ENCODE measurements at regions not wholly inside any gene's neighbourhood (a gene's known extent, or its start where the extent isn't known, plus 50 kb on each side); places are given as distances from the start of the nearest gene placed in this dataset.
A peak's percentile ranks its signal among the peaks of the same experiment; 100 is the strongest.

- DNase-seq = no peak
- TF ChIP-seq POLR2A (IDR thresholded peaks at IDR 0.05) (no peak), CTCF (IDR thresholded peaks at IDR 0.05) (no peak)
- intact Hi-C loops (cut with DNase I; ENCODE audit: low total_unique reads) = no loop called here
Observed at GRCh38 chr11:107268977-107269376, 188.6 kb downstream of the CWF19L2 start.

GRCh38 chr11:107266455-107266854 is 191.2 kb downstream of the CWF19L2 start:
- no peak for DNase-seq
- no peak for TF ChIP-seq POLR2A (IDR thresholded peaks at IDR 0.05)
- TF ChIP-seq CTCF (IDR thresholded peaks at IDR 0.05) = no peak
- Histone ChIP-seq H3K36me3 (no peaks in the 10 kb centered on the region), H3K4me3 (no peak overlapping the region), H3K27me3 (no peaks in the 10 kb centered on the region), H3K4me1 (peaks cover 0 to 7% of the 10 kb centered on the region in 2 donors), H3K9me3 (no peaks in the 10 kb centered on the region), H3K27ac (no peak overlapping the region)
- intact Hi-C loops (cut with DNase I; ENCODE audit: low total_unique reads) = no loop called here

More at GRCh38 chr11:107268977-107269376, 188.6 kb downstream of the CWF19L2 start:
- H3K9me3 ChIP-seq = no peaks in the 10 kb centered on the region
- H3K4me1 ChIP-seq = peaks cover 0 to 7% of the 10 kb centered on the region in 2 donors
- no peak overlapping the region for H3K4me3 ChIP-seq
- peak overlapping the region in 1 of 2 donors; percentile 30 for H3K27ac ChIP-seq
- H3K36me3 ChIP-seq = no peaks in the 10 kb centered on the region
- H3K27me3 ChIP-seq = no peaks in the 10 kb centered on the region

GRCh38 chr11:107265591-107266121 is 192.0 kb downstream of the CWF19L2 start:
- Histone ChIP-seq H3K27ac (peak overlapping the region; percentile 10 to 30), H3K4me3 (no peak overlapping the region), H3K36me3 (no peaks in the 10 kb centered on the region), H3K27me3 (no peaks in the 10 kb centered on the region), H3K9me3 (no peaks in the 10 kb centered on the region), H3K4me1 (peaks cover 0 to 7% of the 10 kb centered on the region in 2 donors)
- no peak for TF ChIP-seq CTCF (IDR thresholded peaks at IDR 0.05)
- no peak for TF ChIP-seq POLR2A (IDR thresholded peaks at IDR 0.05)
- intact Hi-C loops (cut with DNase I; ENCODE audit: low total_unique reads) = no loop called here
- DNase-seq = no peak

- Histone ChIP-seq H3K4me3 (no peak overlapping the region), H3K36me3 (no peaks in the 10 kb centered on the region), H3K4me1 (peaks cover 0 to 7% of the 10 kb centered on the region in 2 donors), H3K27me3 (no peaks in the 10 kb centered on the region), H3K27ac (peak overlapping the region; percentile 57 to 62), H3K9me3 (no peaks in the 10 kb centered on the region)
- intact Hi-C loops (cut with DNase I; ENCODE audit: low total_unique reads) = no loop called here
- no peak for DNase-seq
- TF ChIP-seq CTCF (IDR thresholded peaks at IDR 0.05) (no peak), POLR2A (IDR thresholded peaks at IDR 0.05) (no peak)
Observed at GRCh38 chr11:107263844-107264563, 193.6 kb downstream of the CWF19L2 start.

GRCh38 chr11:107259811-107260221 is 197.8 kb downstream of the CWF19L2 start:
- Histone ChIP-seq H3K4me1 (no peaks in the 10 kb centered on the region), H3K36me3 (no peaks in the 10 kb centered on the region), H3K9me3 (no peaks in the 10 kb centered on the region), H3K4me3 (no peak overlapping the region), H3K27me3 (no peaks in the 10 kb centered on the region), H3K27ac (peak overlapping the region in 1 of 2 donors; percentile 36)
- intact Hi-C loops (cut with DNase I; ENCODE audit: low total_unique reads) = no loop called here
- DNase-seq = no peak
- no peak for TF ChIP-seq CTCF (IDR thresholded peaks at IDR 0.05)
- TF ChIP-seq POLR2A (IDR thresholded peaks at IDR 0.05) = no peak

All from uterus (tissue), 3 donors.